Stimulated activated effector memory CD8-positive, alpha-beta T cell treated with anti-CD3 and anti-CD28 coated beads, Interleukin-12 subunit alpha, Interleukin-12 subunit beta, amount 100 ng/mL, for 72 hours (primary cell): ENCODE measurements at regions not wholly inside any gene's neighbourhood (a gene's known extent, or its start where the extent isn't known, plus 50 kb on each side); places are given as distances from the start of the nearest gene placed in this dataset.
A peak's percentile ranks its signal among the peaks of the same experiment; 100 is the strongest.

ENCODE experiments used
- ATAC-seq: fragments of 150-1000 bp; cut with Tn5 transposase; 2 replicates; pipeline ENCODE4 v1.10.0; 2021
- DNase-seq, 2 donors: peaks; one replicate each; pipeline ENCODE4 v3.0.0; 2021 to 2022; ENCODE audit warnings: low spot score in 2 of 2
- H3K27ac Mint-ChIP-seq: one replicate; pipeline ENCODE4 v1.8.0; 2022; ENCODE audit warnings: mild to moderate bottlenecking, mixed read lengths
- H3K36me3 Mint-ChIP-seq: one replicate; pipeline ENCODE4 v1.8.0; 2022; ENCODE audit warnings: mild to moderate bottlenecking, mixed read lengths
- H3K4me1 Mint-ChIP-seq: one replicate; pipeline ENCODE4 v1.8.0; 2022; ENCODE audit warnings: mixed read lengths
- H3K4me3 Mint-ChIP-seq: one replicate; pipeline ENCODE4 v1.8.0; 2022; ENCODE audit warnings: mild to moderate bottlenecking, mixed read lengths
- H3K9me3 Mint-ChIP-seq: one replicate; pipeline ENCODE4 v1.8.0; 2022; ENCODE audit warnings: mixed read lengths

GRCh38 chr22:48188231-48188721 is 1425.8 kb downstream of the TBC1D22A start:
- Mint-ChIP-seq H3K9me3 (peaks cover 9% of the 10 kb centered on the region), H3K4me1 (peaks cover 34% of the 10 kb centered on the region), H3K4me3 (no peak overlapping the region), H3K27ac (no peak overlapping the region), H3K36me3 (no peaks in the 10 kb centered on the region)
- ATAC-seq, result peak; percentile 26
- DNase-seq, result no peak

GRCh38 chr22:48187356-48187755 is 1424.9 kb downstream of the TBC1D22A start:
- Mint-ChIP-seq H3K27ac (no peak overlapping the region), H3K9me3 (peaks cover 9% of the 10 kb centered on the region), H3K4me1 (peaks cover 34% of the 10 kb centered on the region), H3K36me3 (no peaks in the 10 kb centered on the region), H3K4me3 (no peak overlapping the region)
- ATAC-seq, result no peak
- no peak for DNase-seq

- H3K36me3 Mint-ChIP-seq, result no peaks in the 10 kb centered on the region
- no peak for ATAC-seq
- peak overlapping the region; percentile 15 for H3K27ac Mint-ChIP-seq
Observed at GRCh38 chr22:48186146-48186790, 1423.8 kb downstream of the TBC1D22A start.

GRCh38 chr22:48185071-48186055 is 1422.9 kb downstream of the TBC1D22A start:
- Mint-ChIP-seq H3K9me3 (no peaks in the 10 kb centered on the region), H3K27ac (peak overlapping the region; percentile 35), H3K4me1 (peaks cover 34% of the 10 kb centered on the region), H3K36me3 (no peaks in the 10 kb centered on the region), H3K4me3 (no peak overlapping the region)
- ATAC-seq, result peak; percentile 32
- DNase-seq, result no peak

More at GRCh38 chr22:48186146-48186790, 1423.8 kb downstream of the TBC1D22A start:
- Mint-ChIP-seq H3K4me3 (no peak overlapping the region), H3K4me1 (peaks cover 34% of the 10 kb centered on the region), H3K9me3 (peaks cover 2% of the 10 kb centered on the region)
- DNase-seq, result no peak

- peaks cover 24% of the 10 kb centered on the region for H3K4me1 Mint-ChIP-seq
Observed at GRCh38 chr22:48182846-48183805, 1420.7 kb downstream of the TBC1D22A start.

GRCh38 chr22:48182031-48182430 is 1419.6 kb downstream of the TBC1D22A start:
- peak overlapping the region; percentile 49 for H3K27ac Mint-ChIP-seq
- ATAC-seq, result no peak
- no peaks in the 10 kb centered on the region for H3K9me3 Mint-ChIP-seq
- no peaks in the 10 kb centered on the region for H3K36me3 Mint-ChIP-seq
- no peak overlapping the region for H3K4me3 Mint-ChIP-seq
- peaks cover 23% of the 10 kb centered on the region for H3K4me1 Mint-ChIP-seq
- no peak for DNase-seq

More at GRCh38 chr22:48182846-48183805, 1420.7 kb downstream of the TBC1D22A start:
- no peak for DNase-seq
- H3K9me3 Mint-ChIP-seq, result no peaks in the 10 kb centered on the region
- no peak for ATAC-seq
- H3K36me3 Mint-ChIP-seq, result no peaks in the 10 kb centered on the region
- H3K4me3 Mint-ChIP-seq, result no peak overlapping the region
- H3K27ac Mint-ChIP-seq, result no peak overlapping the region

GRCh38 chr22:48181263-48181955 is 1419.0 kb downstream of the TBC1D22A start:
- H3K4me3 Mint-ChIP-seq, result no peak overlapping the region
- DNase-seq (no peak), ATAC-seq (no peak)
- no peaks in the 10 kb centered on the region for H3K36me3 Mint-ChIP-seq
- no peak overlapping the region for H3K27ac Mint-ChIP-seq
- H3K9me3 Mint-ChIP-seq, result no peaks in the 10 kb centered on the region
- peaks cover 23% of the 10 kb centered on the region for H3K4me1 Mint-ChIP-seq

GRCh38 chr22:48180631-48181030 is 1418.2 kb downstream of the TBC1D22A start:
- H3K4me1 Mint-ChIP-seq, result peaks cover 15% of the 10 kb centered on the region
- DNase-seq, result no peak
- no peaks in the 10 kb centered on the region for H3K36me3 Mint-ChIP-seq
- H3K4me3 Mint-ChIP-seq, result no peak overlapping the region
- H3K27ac Mint-ChIP-seq, result no peak overlapping the region
- H3K9me3 Mint-ChIP-seq, result no peaks in the 10 kb centered on the region
- ATAC-seq, result no peak

- peaks cover 7% of the 10 kb centered on the region for H3K4me1 Mint-ChIP-seq
- no peak overlapping the region for H3K4me3 Mint-ChIP-seq
- no peak overlapping the region for H3K27ac Mint-ChIP-seq
- ATAC-seq (no peak), DNase-seq (no peak)
- no peaks in the 10 kb centered on the region for H3K36me3 Mint-ChIP-seq
- H3K9me3 Mint-ChIP-seq, result no peaks in the 10 kb centered on the region
Observed at GRCh38 chr22:48179571-48180546, 1417.4 kb downstream of the TBC1D22A start.

GRCh38 chr22:48178536-48178935 is 1416.1 kb downstream of the TBC1D22A start:
- H3K4me1 Mint-ChIP-seq, result no peaks in the 10 kb centered on the region
- H3K27ac Mint-ChIP-seq, result no peak overlapping the region

GRCh38 chr22:48177631-48178030 is 1415.2 kb downstream of the TBC1D22A start:
- no peak for ATAC-seq
- no peak overlapping the region for H3K27ac Mint-ChIP-seq
- no peaks in the 10 kb centered on the region for H3K4me1 Mint-ChIP-seq
- DNase-seq, result no peak
- H3K4me3 Mint-ChIP-seq, result no peak overlapping the region
- no peaks in the 10 kb centered on the region for H3K9me3 Mint-ChIP-seq
- H3K36me3 Mint-ChIP-seq, result no peaks in the 10 kb centered on the region

More at GRCh38 chr22:48178536-48178935, 1416.1 kb downstream of the TBC1D22A start:
- Mint-ChIP-seq H3K36me3 (no peaks in the 10 kb centered on the region), H3K9me3 (no peaks in the 10 kb centered on the region), H3K4me3 (no peak overlapping the region)
- ATAC-seq (no peak), DNase-seq (no peak)

- H3K4me3 Mint-ChIP-seq, result no peak overlapping the region
- ATAC-seq, result no peak
- H3K36me3 Mint-ChIP-seq, result no peaks in the 10 kb centered on the region
- DNase-seq, result no peak
- H3K9me3 Mint-ChIP-seq, result no peaks in the 10 kb centered on the region
- no peak overlapping the region for H3K27ac Mint-ChIP-seq
- H3K4me1 Mint-ChIP-seq, result no peaks in the 10 kb centered on the region
Observed at GRCh38 chr22:48175721-48176120, 1413.3 kb downstream of the TBC1D22A start.

- ATAC-seq (no peak), DNase-seq (no peak)
- H3K36me3 Mint-ChIP-seq, result no peaks in the 10 kb centered on the region
- H3K4me3 Mint-ChIP-seq, result no peak overlapping the region
- no peaks in the 10 kb centered on the region for H3K9me3 Mint-ChIP-seq
- no peaks in the 10 kb centered on the region for H3K4me1 Mint-ChIP-seq
- H3K27ac Mint-ChIP-seq, result no peak overlapping the region
Observed at GRCh38 chr22:48173773-48174160, 1411.3 kb downstream of the TBC1D22A start.
